Stomach (tissue), 8 donors: ENCODE measurements at regions not wholly inside any gene's neighbourhood (a gene's known extent, or its start where the extent isn't known, plus 50 kb on each side); places are given as distances from the start of the nearest gene placed in this dataset.

Source experiments
- DNase-seq, 2 donors: peaks; one replicate each; pipeline versions ENCODE4 v3.0.0 to v3.0.0-alpha.2; 2013 to 2019
- H3K27ac ChIP-seq, 5 donors: fragments of 200-600 bp in 4 of 5; sonication (generic) in 4 of 5; one replicate each; pipeline ENCODE4 v1.5.1; 2013 to 2019; ENCODE audit warnings: mild to moderate bottlenecking in 1 of 5, moderate library complexity in 1 of 5
- H3K27me3 ChIP-seq, 3 donors: fragments of 200-600 bp; sonication (generic); one replicate each; pipeline ENCODE4 v1.5.1; 2017 to 2019; ENCODE audit warnings: mixed run types in 1 of 3
- H3K36me3 ChIP-seq, 4 donors: fragments of 200-600 bp; sonication (generic); 1 replicate in 3 of 4; 2 replicates in 1 of 4; pipeline ENCODE4 v1.5.1; 2016 to 2019
- H3K4me1 ChIP-seq, 4 donors: fragments of 200-600 bp; sonication (generic); one replicate each; pipeline ENCODE4 v1.5.1; 2016 to 2019
- H3K4me3 ChIP-seq, 4 donors: fragments of 200-600 bp; sonication (generic) in 3 of 4; one replicate each; pipeline ENCODE4 v1.5.1; 2016 to 2019; ENCODE audit warnings: mild to moderate bottlenecking in 1 of 4
- H3K9me3 ChIP-seq, 4 donors: fragments of 200-600 bp; sonication (generic); one replicate each; pipeline ENCODE4 v1.5.1; 2016 to 2019
- EP300 ChIP-seq: sonication (generic); formaldehyde crosslinking; IDR thresholded peaks from one replicate; pipeline ENCODE4 v1.6.1; 2017; ENCODE audit warnings: antibody characterized with exemption
- POLR2A ChIP-seq, 4 donors: fragments of 450-650 bp; IDR thresholded peaks; one replicate each; pipeline ENCODE4 v1.6.1; 2016; ENCODE audit warnings: antibody characterized with exemption in 4 of 4, control low read depth in 2 of 4, mild to moderate bottlenecking in 1 of 4, moderate library complexity in 1 of 4
- POLR2AphosphoS5 ChIP-seq, 3 donors: sonication (generic); formaldehyde crosslinking; IDR thresholded peaks; one replicate each; pipeline ENCODE4 v1.6.1; 2016; ENCODE audit warnings: antibody characterized with exemption in 3 of 3
- WGBS, 5 donors: extraction: QIAGEN DNeasy Blood & Tissue Kit in 3 of 5; methylation state at CpG; one replicate each; pipeline versions ENCODE4 v1.1.5 to v1.1.7; 2013 to 2018; 5-methylcytosine and 5-hydroxymethylcytosine counted together
- intact Hi-C: fragments of 100-400 bp; cut with DNase I; formaldehyde crosslinking; loops from one replicate; pipeline ENCODE4 v1.15.1; 2023; ENCODE audit warnings: low total_unique reads
- TF ChIP-seq, protein P1 (sequence below), 7 experiments: fragments of 450-650 bp in 4 of 7; fragments of 200-600 bp in 3 of 7; sonication (generic) in 3 of 7; IDR thresholded peaks; one replicate each; pipeline ENCODE4 v1.5.1; 2016 to 2019; ENCODE audit warnings: antibody characterized with exemption in 7 of 7, control low read depth in 2 of 7, mild to moderate bottlenecking in 1 of 7
- donor health status: healthy with polysubstance abuse.
- donor health status: Bipolar disorder and iron deficiency.
- donor health status: healthy.

- intact Hi-C loops = no loop called here
- Histone ChIP-seq H3K4me3 (no peak overlapping the region), H3K9me3 (no peaks in the 10 kb centered on the region), H3K27ac (no peak overlapping the region), H3K27me3 (no peaks in the 10 kb centered on the region), H3K36me3 (no peaks in the 10 kb centered on the region), H3K4me1 (peaks cover 0 to 7% (median 2%) of the 10 kb centered on the region in 4 donors)
- TF ChIP-seq POLR2A (IDR thresholded peaks at IDR 0.05) = no peak
- no peak for TF ChIP-seq POLR2AphosphoS5 (IDR thresholded peaks at IDR 0.05)
- TF ChIP-seq EP300 = no peak
- TF ChIP-seq, protein P1, sequence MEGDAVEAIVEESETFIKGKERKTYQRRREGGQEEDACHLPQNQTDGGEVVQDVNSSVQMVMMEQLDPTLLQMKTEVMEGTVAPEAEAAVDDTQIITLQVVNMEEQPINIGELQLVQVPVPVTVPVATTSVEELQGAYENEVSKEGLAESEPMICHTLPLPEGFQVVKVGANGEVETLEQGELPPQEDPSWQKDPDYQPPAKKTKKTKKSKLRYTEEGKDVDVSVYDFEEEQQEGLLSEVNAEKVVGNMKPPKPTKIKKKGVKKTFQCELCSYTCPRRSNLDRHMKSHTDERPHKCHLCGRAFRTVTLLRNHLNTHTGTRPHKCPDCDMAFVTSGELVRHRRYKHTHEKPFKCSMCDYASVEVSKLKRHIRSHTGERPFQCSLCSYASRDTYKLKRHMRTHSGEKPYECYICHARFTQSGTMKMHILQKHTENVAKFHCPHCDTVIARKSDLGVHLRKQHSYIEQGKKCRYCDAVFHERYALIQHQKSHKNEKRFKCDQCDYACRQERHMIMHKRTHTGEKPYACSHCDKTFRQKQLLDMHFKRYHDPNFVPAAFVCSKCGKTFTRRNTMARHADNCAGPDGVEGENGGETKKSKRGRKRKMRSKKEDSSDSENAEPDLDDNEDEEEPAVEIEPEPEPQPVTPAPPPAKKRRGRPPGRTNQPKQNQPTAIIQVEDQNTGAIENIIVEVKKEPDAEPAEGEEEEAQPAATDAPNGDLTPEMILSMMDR (IDR thresholded peaks at IDR 0.05) = no peak
- 88 to 96% (median 93%) methylated on average over 3 of the region's 3 CpGs for WGBS, 5 donors
- DNase-seq = no peak
Measured at GRCh38 chr7:116390363-116390762, 109.2 kb upstream of the CAV2 start.

DNA sequence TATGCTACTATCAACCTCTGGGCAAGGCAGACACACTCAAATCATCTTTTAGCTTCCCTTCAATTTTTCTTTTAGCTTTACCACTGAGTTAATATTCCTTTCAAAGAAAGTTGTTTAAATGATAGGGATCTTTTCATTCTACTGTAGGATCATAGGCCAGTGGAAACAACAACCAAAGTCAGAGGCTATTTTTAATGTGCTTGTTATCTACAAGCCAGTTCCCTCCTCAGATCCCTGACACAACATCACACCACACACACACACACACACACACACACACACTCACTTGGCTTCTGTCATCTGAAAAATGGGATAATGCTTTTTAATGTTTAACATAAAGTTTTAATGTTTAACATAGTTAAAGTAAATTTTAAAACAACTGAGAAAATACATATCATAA, 106.7 kb upstream of the CAV2 start:
- TF ChIP-seq EP300 (no peak), POLR2AphosphoS5 (IDR thresholded peaks at IDR 0.05) (no peak)
- H3K27me3 ChIP-seq = no peaks in the 10 kb centered on the region
- no peak overlapping the region for H3K27ac ChIP-seq

GRCh38 chr7:116393654-116394053, 105.9 kb upstream of the CAV2 start:
- TF ChIP-seq POLR2AphosphoS5 (IDR thresholded peaks at IDR 0.05) (no peak), EP300 (no peak), POLR2A (IDR thresholded peaks at IDR 0.05) (no peak)
- TF ChIP-seq, protein P1 (IDR thresholded peaks at IDR 0.05) = no peak
- H3K9me3 ChIP-seq = no peaks in the 10 kb centered on the region
- peaks cover 0 to 12% (median 4%) of the 10 kb centered on the region in 4 donors for H3K4me1 ChIP-seq
- peak in 1 of 2 donors; percentile 49 for DNase-seq
- H3K27ac ChIP-seq = no peak overlapping the region
- no peaks in the 10 kb centered on the region for H3K36me3 ChIP-seq
- intact Hi-C loops = no loop called here
- no peaks in the 10 kb centered on the region for H3K27me3 ChIP-seq
- no peak overlapping the region for H3K4me3 ChIP-seq
- 41 to 70% (median 51%) methylated on average over 6 of the region's 6 CpGs for WGBS, 5 donors

More for the DNA sequence above, 106.7 kb upstream of the CAV2 start:
- H3K36me3 ChIP-seq = no peaks in the 10 kb centered on the region
- no peak for DNase-seq
- H3K4me3 ChIP-seq = no peak overlapping the region
- H3K9me3 ChIP-seq = no peaks in the 10 kb centered on the region
- intact Hi-C loops = no loop called here
- H3K4me1 ChIP-seq = peaks cover 0 to 12% (median 4%) of the 10 kb centered on the region in 4 donors

GRCh38 chr7:116394106-116394505, 105.4 kb upstream of the CAV2 start:
- Histone ChIP-seq H3K27me3 (no peaks in the 10 kb centered on the region), H3K4me1 (peaks cover 0 to 12% (median 4%) of the 10 kb centered on the region in 4 donors), H3K36me3 (no peaks in the 10 kb centered on the region), H3K9me3 (no peaks in the 10 kb centered on the region), H3K4me3 (no peak overlapping the region), H3K27ac (no peak overlapping the region)
- no peak for TF ChIP-seq EP300
- no peak for TF ChIP-seq POLR2AphosphoS5 (IDR thresholded peaks at IDR 0.05)
- 91 to 98% (median 93%) methylated on average over 11 of the region's 11 CpGs for WGBS, 5 donors
- intact Hi-C loops = no loop called here
- no peak for DNase-seq

GRCh38 chr7:116395141-116395791, 104.3 kb upstream of the CAV2 start:
- TF ChIP-seq, protein P1 (IDR thresholded peaks at IDR 0.05) = no peak
- no peak for TF ChIP-seq EP300
- Histone ChIP-seq H3K27ac (peak overlapping the region in 1 of 5 donors; percentile 11), H3K4me1 (peaks cover 0 to 12% (median 4%) of the 10 kb centered on the region in 4 donors), H3K27me3 (no peaks in the 10 kb centered on the region), H3K4me3 (no peak overlapping the region), H3K9me3 (no peaks in the 10 kb centered on the region), H3K36me3 (no peaks in the 10 kb centered on the region)
- 41 to 60% (median 54%) methylated on average over 3 of the region's 3 CpGs for WGBS, 5 donors
- DNase-seq = peak in 1 of 2 donors; percentile 26
- intact Hi-C loops = no loop called here
